H9 (cell line): ENCODE measurements at regions not wholly inside any gene's neighbourhood (a gene's known extent, or its start where the extent isn't known, plus 50 kb on each side); places are given as distances from the start of the nearest gene placed in this dataset.

Experiments used
- DNase-seq: peaks from one replicate; pipeline ENCODE4 v3.0.0-alpha.2; 2017
- H2AFZ ChIP-seq: one replicate; pipeline ENCODE4 v1.6.1; 2013; ENCODE audit warnings: mild to moderate bottlenecking, low read length, control low read depth, moderate library complexity
- H2AK5ac ChIP-seq: 2 replicates; pipeline ENCODE4 v1.6.1; 2013; ENCODE audit warnings: low read length, control low read depth, mixed read lengths; ENCODE audit not compliant: insufficient read length
- H2BK120ac ChIP-seq: one replicate; pipeline ENCODE4 v1.6.1; 2013; ENCODE audit warnings: low read depth, mild to moderate bottlenecking, low read length, control low read depth, inconsistent platforms; ENCODE audit not compliant: poor library complexity, severe bottlenecking
- H2BK12ac ChIP-seq: 2 replicates; pipeline ENCODE4 v1.6.1; 2013; ENCODE audit warnings: low read length, control low read depth, mixed read lengths, low read depth; ENCODE audit not compliant: insufficient read length
- H2BK15ac ChIP-seq: 2 replicates; pipeline ENCODE4 v1.6.1; 2013; ENCODE audit warnings: low read depth, low read length, control low read depth
- H2BK20ac ChIP-seq: one replicate; pipeline ENCODE4 v1.6.1; 2013; ENCODE audit warnings: low read depth, mild to moderate bottlenecking, low read length, control low read depth, inconsistent platforms; ENCODE audit not compliant: poor library complexity, severe bottlenecking
- H2BK5ac ChIP-seq: 2 replicates; pipeline ENCODE4 v1.6.1; 2013; ENCODE audit warnings: low read length, control low read depth, mixed read lengths; ENCODE audit not compliant: insufficient read length
- H3K14ac ChIP-seq: 2 replicates; pipeline ENCODE4 v1.6.1; 2013; ENCODE audit warnings: low read length, control low read depth; ENCODE audit not compliant: insufficient read depth
- H3K18ac ChIP-seq: 2 replicates; pipeline ENCODE4 v1.6.1; 2013; ENCODE audit warnings: low read depth, mild to moderate bottlenecking, mixed read lengths, low read length, control low read depth; ENCODE audit not compliant: insufficient read length
- H3K23ac ChIP-seq: 2 replicates; pipeline ENCODE4 v1.6.1; 2013; ENCODE audit warnings: low read length, control low read depth, mixed read lengths, low read depth; ENCODE audit not compliant: insufficient read length
- H3K23me2 ChIP-seq: 2 replicates; pipeline ENCODE4 v1.6.1; 2013; ENCODE audit warnings: low read depth, mild to moderate bottlenecking, mixed read lengths, low read length, control low read depth; ENCODE audit not compliant: insufficient read length, poor library complexity, severe bottlenecking
- H3K27ac ChIP-seq: 2 replicates; pipeline ENCODE4 v1.5.1; 2013; ENCODE audit warnings: low read length, control low read depth, mixed read lengths, low read depth; ENCODE audit not compliant: insufficient read length
- H3K27me3 ChIP-seq: 2 replicates; pipeline ENCODE4 v1.6.1; 2013; ENCODE audit warnings: low read length, control low read depth, inconsistent platforms; ENCODE audit not compliant: insufficient read depth
- H3K4ac ChIP-seq: 2 replicates; pipeline ENCODE4 v1.6.1; 2013; ENCODE audit warnings: low read depth, mild to moderate bottlenecking, control low read depth, inconsistent platforms, low read length, moderate library complexity
- H3K4me1 ChIP-seq: 2 replicates; pipeline ENCODE4 v1.6.1; 2013; ENCODE audit warnings: low read length, control low read depth, inconsistent platforms; ENCODE audit not compliant: insufficient read depth
- H3K4me2 ChIP-seq: 2 replicates; pipeline ENCODE4 v1.6.1; 2013; ENCODE audit warnings: low read length, control low read depth, mixed read lengths; ENCODE audit not compliant: insufficient read length, insufficient read depth
- H3K56ac ChIP-seq: 2 replicates; pipeline ENCODE4 v1.6.1; 2013; ENCODE audit warnings: low read depth, mild to moderate bottlenecking, mixed read lengths, low read length, control low read depth; ENCODE audit not compliant: insufficient read length
- H3K79me1 ChIP-seq: 2 replicates; pipeline ENCODE4 v1.6.1; 2013; ENCODE audit warnings: low read depth, mild to moderate bottlenecking, moderate library complexity, low read length, control low read depth, inconsistent platforms; ENCODE audit not compliant: insufficient read depth, poor library complexity, severe bottlenecking
- H3K79me2 ChIP-seq: 2 replicates; pipeline ENCODE4 v1.6.1; 2013; ENCODE audit warnings: low read length, control low read depth, inconsistent platforms; ENCODE audit not compliant: insufficient read depth
- H3K9ac ChIP-seq: 2 replicates; pipeline ENCODE4 v1.6.1; 2013; ENCODE audit warnings: low read length, control low read depth, mixed read lengths; ENCODE audit not compliant: insufficient read length; ENCODE audit errors: extremely low read depth
- H3K9me3 ChIP-seq: one replicate; pipeline ENCODE4 v1.6.1; 2013; ENCODE audit warnings: low read depth, low read length, inconsistent platforms; ENCODE audit not compliant: control insufficient read depth
- H3T11ph ChIP-seq: one replicate; pipeline ENCODE4 v1.6.1; 2013; ENCODE audit warnings: mild to moderate bottlenecking, low read length, control low read depth, inconsistent platforms
- H4K20me1 ChIP-seq: one replicate; pipeline ENCODE4 v1.6.1; 2013; ENCODE audit not compliant: control insufficient read depth, insufficient read length, insufficient read depth
- H4K5ac ChIP-seq: 2 replicates; pipeline ENCODE4 v1.6.1; 2013; ENCODE audit warnings: low read depth, mild to moderate bottlenecking, mixed read lengths, low read length, control low read depth; ENCODE audit not compliant: insufficient read length
- H4K8ac ChIP-seq: replicated peaks from 2 replicates; pipeline ENCODE4 v1.6.1; 2013; ENCODE audit warnings: low read length, control low read depth, mixed read lengths, low read depth; ENCODE audit not compliant: insufficient read length
- H4K91ac ChIP-seq: 2 replicates; pipeline ENCODE4 v1.6.1; 2013; ENCODE audit warnings: low read depth, mild to moderate bottlenecking, moderate library complexity, mixed read lengths, low read length, control low read depth; ENCODE audit not compliant: insufficient read length
- H3K27ac Mint-ChIP-seq, 3 experiments: 2 replicates in 2 of 3; 3 replicates in 1 of 3; pipeline ENCODE4 v1.8.0; 2020 to 2021; ENCODE audit warnings: mixed read lengths in 3 of 3, mild to moderate bottlenecking in 1 of 3, moderate library complexity in 1 of 3
- H3K27me3 Mint-ChIP-seq: 2 replicates; pipeline ENCODE4 v1.8.0; 2021; ENCODE audit warnings: low read depth, mild to moderate bottlenecking, moderate library complexity, mixed read lengths
- H3K36me3 Mint-ChIP-seq, 3 experiments: 2 replicates in 2 of 3; 3 replicates in 1 of 3; pipeline ENCODE4 v1.8.0; 2020 to 2021; ENCODE audit warnings: low read depth in 3 of 3, mixed read lengths in 3 of 3; ENCODE audit not compliant: insufficient read depth in 1 of 3
- H3K4me1 Mint-ChIP-seq, 2 experiments: 2 replicates each; pipeline ENCODE4 v1.8.0; 2020; ENCODE audit warnings: mixed read lengths in 2 of 2
- H3K4me3 Mint-ChIP-seq, 2 experiments: 2 replicates in 1 of 2; 3 replicates in 1 of 2; pipeline ENCODE4 v1.8.0; 2020 to 2021; ENCODE audit warnings: mild to moderate bottlenecking in 2 of 2, mixed read lengths in 2 of 2, moderate library complexity in 1 of 2
- H3K9me3 Mint-ChIP-seq, 2 experiments: 2 replicates in 1 of 2; 3 replicates in 1 of 2; pipeline ENCODE4 v1.8.0; 2020; ENCODE audit warnings: mild to moderate bottlenecking in 2 of 2, mixed read lengths in 2 of 2, moderate library complexity in 1 of 2
- WGBS: extraction: QIAGEN DNeasy Blood & Tissue Kit; methylation state at CpG from one replicate; pipeline ENCODE4 v1.1.7; 2013; ENCODE audit warnings: missing lambda C conversion rate, low lambda C conversion rate, mixed read lengths; ENCODE audit not compliant: insufficient read length; ENCODE audit errors: extremely low coverage; 5-methylcytosine and 5-hydroxymethylcytosine counted together
- TF ChIP-seq, protein P1 (sequence below): fragments of 200-600 bp; sonication (generic); conservative IDR thresholded peaks from 3 replicates; pipeline ENCODE4 v1.8.0; 2021; ENCODE audit warnings: antibody characterized with exemption, mild to moderate bottlenecking

DNA sequence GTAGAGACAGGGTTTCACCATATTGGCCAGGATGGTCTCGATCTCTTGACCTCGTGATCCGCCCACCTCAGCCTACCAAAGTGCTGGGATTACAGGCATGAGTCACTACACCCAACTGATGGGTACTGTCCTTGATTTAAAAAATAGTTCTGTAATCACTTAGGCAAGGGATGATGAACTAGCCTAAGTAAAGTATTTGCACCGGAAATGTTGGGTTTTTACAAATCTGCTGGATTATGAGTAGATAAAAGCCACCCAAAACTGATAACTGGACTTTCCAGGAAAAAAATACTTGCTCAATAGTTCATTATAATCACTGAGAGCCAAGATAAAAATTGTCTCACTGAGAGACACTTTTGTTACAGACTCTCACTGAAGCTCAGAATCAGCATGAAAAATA, 218.0 kb downstream of the WNT5A start:
- Histone ChIP-seq H4K20me1 (no peaks in the 10 kb centered on the region), H2AFZ (no peak overlapping the region), H3K14ac (no peak overlapping the region), H3K18ac (no peak overlapping the region), H3K27me3 (no peaks in the 10 kb centered on the region), H3T11ph (no peak overlapping the region), H2BK20ac (no peak overlapping the region), H3K23me2 (no peaks in the 10 kb centered on the region), H3K4ac (no peak overlapping the region), H2AK5ac (no peak overlapping the region), H2BK5ac (no peak overlapping the region), H3K9ac (no peak overlapping the region), H3K79me2 (no peaks in the 10 kb centered on the region), H2BK15ac (no peak overlapping the region), H3K56ac (no peak overlapping the region), H2BK120ac (no peak overlapping the region), H4K91ac (no peak overlapping the region), H3K79me1 (no peaks in the 10 kb centered on the region), H3K9me3 (no peaks in the 10 kb centered on the region), H4K5ac (no peak overlapping the region), H3K4me2 (no peak overlapping the region), H2BK12ac (no peak overlapping the region), H3K23ac (no peak overlapping the region), H3K27ac (no peak overlapping the region), H4K8ac (no peak overlapping the region), H3K4me1 (peaks cover 6% of the 10 kb centered on the region; the same call in 1 of the 2 replicates)
- DNase-seq: no peak
- Mint-ChIP-seq H3K9me3 (no peaks in the 10 kb centered on the region), H3K27ac (no peak overlapping the region), H3K36me3 (no peaks in the 10 kb centered on the region), H3K4me1 (peaks cover 16 to 19% of the 10 kb centered on the region in 2 experiments), H3K4me3 (no peak overlapping the region), H3K27me3 (peaks cover 2% of the 10 kb centered on the region)
- TF ChIP-seq, protein P1, sequence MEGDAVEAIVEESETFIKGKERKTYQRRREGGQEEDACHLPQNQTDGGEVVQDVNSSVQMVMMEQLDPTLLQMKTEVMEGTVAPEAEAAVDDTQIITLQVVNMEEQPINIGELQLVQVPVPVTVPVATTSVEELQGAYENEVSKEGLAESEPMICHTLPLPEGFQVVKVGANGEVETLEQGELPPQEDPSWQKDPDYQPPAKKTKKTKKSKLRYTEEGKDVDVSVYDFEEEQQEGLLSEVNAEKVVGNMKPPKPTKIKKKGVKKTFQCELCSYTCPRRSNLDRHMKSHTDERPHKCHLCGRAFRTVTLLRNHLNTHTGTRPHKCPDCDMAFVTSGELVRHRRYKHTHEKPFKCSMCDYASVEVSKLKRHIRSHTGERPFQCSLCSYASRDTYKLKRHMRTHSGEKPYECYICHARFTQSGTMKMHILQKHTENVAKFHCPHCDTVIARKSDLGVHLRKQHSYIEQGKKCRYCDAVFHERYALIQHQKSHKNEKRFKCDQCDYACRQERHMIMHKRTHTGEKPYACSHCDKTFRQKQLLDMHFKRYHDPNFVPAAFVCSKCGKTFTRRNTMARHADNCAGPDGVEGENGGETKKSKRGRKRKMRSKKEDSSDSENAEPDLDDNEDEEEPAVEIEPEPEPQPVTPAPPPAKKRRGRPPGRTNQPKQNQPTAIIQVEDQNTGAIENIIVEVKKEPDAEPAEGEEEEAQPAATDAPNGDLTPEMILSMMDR: no peak
- WGBS: no CpG with 5 or more reads among the region's 4 CpGs
